SK-N-SH (cell line): ENCODE measurements at regions not wholly inside any gene's neighbourhood (a gene's known extent, or its start where the extent isn't known, plus 50 kb on each side); places are given as distances from the start of the nearest gene placed in this dataset.

Experiments
- CTCF ChIA-PET: fragments of 300-600, 350-600 bp; formaldehyde crosslinking; extraction: SDS; loops from one replicate; lab custom pipeline; 2021; lab: Yijun Ruan, JAX
- POLR2A ChIA-PET: fragments of 350-600 bp; sonication (Branson Sonifier 250); formaldehyde crosslinking; extraction: SDS; loops from one replicate; lab custom pipeline; 2020; ENCODE audit warnings: antibody characterized with exemption, inconsistent platforms; lab: Yijun Ruan, JAX
- DNase-seq: peaks from one replicate; pipeline ENCODE4 v3.0.0; 2012
- H2AFZ ChIP-seq: fragments of 200-600 bp; sonication (generic); 2 replicates; pipeline ENCODE4 v1.8.1; 2016; ENCODE audit warnings: antibody characterized with exemption, mild to moderate bottlenecking, low read depth
- H3F3A ChIP-seq: fragments of 200-600 bp; sonication (generic); replicated peaks from 2 replicates; pipeline ENCODE3; 2016; ENCODE audit warnings: antibody characterized with exemption, mild to moderate bottlenecking; ENCODE audit not compliant: insufficient read depth
- H3K27ac ChIP-seq, 2 experiments: fragments of 200-500 bp in 1 of 2; fragments of 200-600 bp in 1 of 2; sonication (Bioruptor generic) in 1 of 2; sonication (generic), shearing (Covaris generic) in 1 of 2; 2 replicates each; pipeline versions ENCODE4 v1.5.1 to v1.6.1; 2014 to 2016; ENCODE audit warnings: low read depth in 2 of 2, inconsistent platforms in 1 of 2, low read length in 1 of 2, mild to moderate bottlenecking in 1 of 2, mixed read lengths in 1 of 2
- H3K27me3 ChIP-seq: fragments of 200-600 bp; sonication (generic), shearing (Covaris generic); 2 replicates; pipeline ENCODE4 v1.6.1; 2016; ENCODE audit warnings: mixed run types; ENCODE audit not compliant: insufficient read depth
- H3K36me3 ChIP-seq, 2 experiments: fragments of 200-500 bp in 1 of 2; fragments of 200-600 bp in 1 of 2; sonication (Bioruptor generic) in 1 of 2; sonication (generic) in 1 of 2; replicated peaks in 1 of 2; 2 replicates each; pipeline versions ENCODE3 to v1.5.1; 2014 to 2016; ENCODE audit warnings: low read length in 1 of 2, mild to moderate bottlenecking in 1 of 2; ENCODE audit not compliant: insufficient read depth in 2 of 2, control insufficient read depth in 1 of 2
- H3K4me1 ChIP-seq, 2 experiments: fragments of 200-500 bp in 1 of 2; fragments of 200-600 bp in 1 of 2; sonication (Bioruptor generic) in 1 of 2; sonication (generic), shearing (Covaris generic) in 1 of 2; 2 replicates each; pipeline versions ENCODE4 v1.5.1 to v1.6.1; 2014 to 2016; ENCODE audit warnings: low read depth in 1 of 2, low read length in 1 of 2, mixed run types in 1 of 2; ENCODE audit not compliant: insufficient read depth in 2 of 2, control insufficient read depth in 1 of 2
- H3K4me2 ChIP-seq: fragments of 200-600 bp; sonication (generic), shearing (Covaris generic); 2 replicates; pipeline ENCODE4 v1.6.1; 2017; ENCODE audit warnings: mixed run types
- H3K4me3 ChIP-seq, 2 experiments: fragments of 200-500 bp in 1 of 2; fragments of 200-600 bp in 1 of 2; sonication (Bioruptor generic) in 1 of 2; sonication (generic), shearing (Covaris generic) in 1 of 2; 2 replicates each; pipeline versions ENCODE4 v1.5.1 to v1.8.1; 2014 to 2016; ENCODE audit warnings: low read depth in 2 of 2, inconsistent platforms in 1 of 2, low read length in 1 of 2, mild to moderate bottlenecking in 1 of 2, mixed read lengths in 1 of 2, moderate library complexity in 1 of 2
- H3K79me2 ChIP-seq: fragments of 200-600 bp; sonication (generic); 2 replicates; pipeline ENCODE4 v1.8.1; 2017; ENCODE audit warnings: mild to moderate bottlenecking; ENCODE audit not compliant: insufficient read depth
- H3K9ac ChIP-seq: fragments of 200-600 bp; sonication (generic); 2 replicates; pipeline ENCODE4 v1.6.1; 2017; ENCODE audit warnings: mixed run types
- H3K9me2 ChIP-seq: fragments of 200-600 bp; sonication (generic); 2 replicates; pipeline ENCODE4 v1.6.1; 2017; ENCODE audit warnings: mixed run types
- H3K9me3 ChIP-seq: fragments of 200-600 bp; sonication (generic); 2 replicates; pipeline ENCODE4 v1.6.1; 2017; ENCODE audit warnings: mixed run types, mild to moderate bottlenecking, moderate library complexity
- H4K20me1 ChIP-seq: fragments of 200-600 bp; sonication (generic); 2 replicates; pipeline ENCODE4 v1.6.1; 2017; ENCODE audit warnings: mild to moderate bottlenecking, mixed run types; ENCODE audit not compliant: insufficient read depth
- EZH2phosphoT487 ChIP-seq: fragments of 200-600 bp; sonication (generic); IDR thresholded peaks from 2 replicates; pipeline ENCODE4 v1.6.1; 2017; ENCODE audit warnings: low read depth, mixed run types, mild to moderate bottlenecking, antibody characterized with exemption, moderate library complexity, borderline replicate concordance
- FOXJ3 ChIP-seq: sonication (generic); formaldehyde crosslinking; IDR thresholded peaks from 2 replicates; pipeline ENCODE4 v1.5.1; 2020; ENCODE audit warnings: mild to moderate bottlenecking, missing genetic modification reagents
- FOXM1 ChIP-seq: IDR thresholded peaks from 2 replicates; pipeline ENCODE4 v1.4.0; 2012; ENCODE audit warnings: low read depth, mild to moderate bottlenecking
- GABPA ChIP-seq: IDR thresholded peaks from 2 replicates; pipeline ENCODE4 v1.4.0; 2012; ENCODE audit warnings: low read depth, mild to moderate bottlenecking
- GATA2 ChIP-seq: sonication (generic); formaldehyde crosslinking; IDR thresholded peaks from 2 replicates; pipeline ENCODE4 v1.5.0; 2020; ENCODE audit warnings: mild to moderate bottlenecking, missing genetic modification reagents
- JUND ChIP-seq: IDR thresholded peaks from 2 replicates; pipeline ENCODE4 v1.4.0; 2012
- MAX ChIP-seq: IDR thresholded peaks from 2 replicates; pipeline ENCODE4 v1.4.0; 2012; ENCODE audit warnings: low read depth
- MEF2A ChIP-seq: IDR thresholded peaks from 2 replicates; pipeline ENCODE4 v1.4.0; 2012; ENCODE audit warnings: low read depth, borderline replicate concordance
- MXI1 ChIP-seq: IDR thresholded peaks from 2 replicates; pipeline ENCODE4 v1.6.1; 2012; ENCODE audit warnings: mild to moderate bottlenecking, low read depth, low read length, improper control_type of control experiment
- NRF1 ChIP-seq: IDR thresholded peaks from 2 replicates; pipeline ENCODE4 v1.6.1; 2012; ENCODE audit warnings: low read depth, mild to moderate bottlenecking, low read length
- PBX3 ChIP-seq: IDR thresholded peaks from 2 replicates; pipeline ENCODE4; 2012
- POLR2AphosphoS5 ChIP-seq: IDR thresholded peaks from 2 replicates; pipeline ENCODE4 v1.6.1; 2012; ENCODE audit warnings: low read depth, low read length
- REST ChIP-seq: IDR thresholded peaks from 2 replicates; pipeline ENCODE4 v1.6.1; 2012; ENCODE audit warnings: mild to moderate bottlenecking, low read depth, low read length, moderate library complexity
- RXRA ChIP-seq: IDR thresholded peaks from 2 replicates; pipeline ENCODE4 v1.4.0; 2012; ENCODE audit warnings: low read depth, mild to moderate bottlenecking, borderline replicate concordance
- TAF1 ChIP-seq: IDR thresholded peaks from 2 replicates; pipeline ENCODE4 v1.6.1; 2012; ENCODE audit warnings: low read depth, mild to moderate bottlenecking, low read length, moderate library complexity, borderline replicate concordance
- TEAD4 ChIP-seq: IDR thresholded peaks from 2 replicates; pipeline ENCODE4 v1.4.0; 2012; ENCODE audit warnings: mild to moderate bottlenecking, borderline replicate concordance; ENCODE audit not compliant: insufficient read depth
- WGBS: methylation state at CpG from one replicate; pipeline ENCODE4 v1.1.6; 2017; ENCODE audit warnings: low lambda C conversion rate; 5-methylcytosine and 5-hydroxymethylcytosine counted together

GRCh38 chr14:79965896-79966295 lies 245.4 kb downstream of the DIO2 start:
- no peak overlapping the region for H3K27ac ChIP-seq
- H3F3A ChIP-seq = no peaks in the 10 kb centered on the region
- no peak overlapping the region for H2AFZ ChIP-seq
- no peaks in the 10 kb centered on the region for H3K36me3 ChIP-seq
- DNase-seq = no peak
- WGBS = 35% methylated on average over 2 of the region's 2 CpGs
- H3K4me1 ChIP-seq = no peaks in the 10 kb centered on the region
- ChIA-PET CTCF (no interaction called here), POLR2A (no interaction called here)
- TF ChIP-seq GATA2 = no peak
- H3K4me3 ChIP-seq = no peak overlapping the region
- H3K9ac ChIP-seq = no peak overlapping the region
- H3K9me2 ChIP-seq = no peaks in the 10 kb centered on the region
- no peaks in the 10 kb centered on the region for H4K20me1 ChIP-seq
- H3K79me2 ChIP-seq = no peaks in the 10 kb centered on the region
- no peaks in the 10 kb centered on the region for H3K27me3 ChIP-seq
- H3K9me3 ChIP-seq = no peaks in the 10 kb centered on the region
- no peak overlapping the region for H3K4me2 ChIP-seq

- TF ChIP-seq MXI1 (no peak), NRF1 (no peak), MAX (no peak), REST (no peak)
- Histone ChIP-seq H3K4me2 (no peak overlapping the region), H3K4me1 (no peaks in the 10 kb centered on the region), H3K9ac (no peak overlapping the region), H4K20me1 (no peaks in the 10 kb centered on the region), H3K79me2 (no peaks in the 10 kb centered on the region), H3K9me2 (no peaks in the 10 kb centered on the region), H2AFZ (no peak overlapping the region), H3K9me3 (no peaks in the 10 kb centered on the region), H3K36me3 (no peaks in the 10 kb centered on the region), H3K27ac (no peak overlapping the region), H3K27me3 (no peaks in the 10 kb centered on the region), H3K4me3 (no peak overlapping the region), H3F3A (no peaks in the 10 kb centered on the region)
- WGBS = 4% methylated on average over 2 of the region's 2 CpGs
- POLR2A ChIA-PET = no interaction called here
- CTCF ChIA-PET = no interaction called here
- DNase-seq = no peak
Observed at GRCh38 chr14:79961197-79961596, 250.1 kb downstream of the DIO2 start.

- DNase-seq = no peak
- Histone ChIP-seq H4K20me1 (no peaks in the 10 kb centered on the region), H3K27me3 (no peaks in the 10 kb centered on the region), H3K27ac (no peak overlapping the region), H3K36me3 (no peaks in the 10 kb centered on the region), H3K9ac (no peak overlapping the region), H3K4me2 (no peak overlapping the region), H2AFZ (no peak overlapping the region), H3K79me2 (no peaks in the 10 kb centered on the region), H3K4me1 (no peaks in the 10 kb centered on the region), H3K9me3 (0 out of 2 replicates have a peak, but pooled peaks cover 4% of the 10 kb centered on the region), H3F3A (no peaks in the 10 kb centered on the region), H3K9me2 (no peaks in the 10 kb centered on the region), H3K4me3 (no peak overlapping the region)
- POLR2A ChIA-PET = no interaction called here
- WGBS = 1% methylated on average over 3 of the region's 3 CpGs
- CTCF ChIA-PET = no interaction called here
- TF ChIP-seq TEAD4 (no peak), JUND (no peak), GABPA (no peak), MAX (no peak), MEF2A (no peak), PBX3 (no peak), TAF1 (no peak), RXRA (no peak), FOXM1 (no peak), POLR2AphosphoS5 (no peak), NRF1 (no peak), GATA2 (no peak), FOXJ3 (no peak), EZH2phosphoT487 (no peak)
Observed at GRCh38 chr14:79960288-79960687, 251.0 kb downstream of the DIO2 start.
